GM12878 (cell line): ENCODE measurements at regions not wholly inside any gene's neighbourhood (a gene's known extent, or its start where the extent isn't known, plus 50 kb on each side); places are given as distances from the start of the nearest gene placed in this dataset.

ENCODE experiments used
- ATAC-seq: fragments of 200-7000 bp; cut with Tn5 transposase; 3 replicates; pipeline ENCODE4 v1.9.1; 2020; ENCODE audit warnings: mild to moderate bottlenecking, moderate library complexity
- BruUV-seq: library from RNA; stranded (reverse); fragments of 400-500 nt; replicated peaks from 2 replicates; lab custom pipeline; 2021; lab: Mats Ljungman, UMichigan
- CTCF ChIA-PET: fragments of 300-600 bp; sonication (Branson Sonifier 250); formaldehyde crosslinking; extraction: SDS; loops from one replicate; lab custom pipeline; 2021; ENCODE audit warnings: inconsistent platforms; lab: Yijun Ruan, JAX
- POLR2A ChIA-PET: fragments of 350-600 bp; formaldehyde crosslinking; extraction: SDS; loops from one replicate; lab custom pipeline; 2021; ENCODE audit warnings: inconsistent platforms; lab: Charles Lee
- RAD21 ChIA-PET: fragments of 300-600 bp; sonication (Branson Sonifier 250); formaldehyde crosslinking; loops from one replicate; lab custom pipeline; 2023; ENCODE audit warnings: antibody characterized with exemption; ENCODE audit not compliant: unreplicated experiment; lab: Charles Lee
- SMC1A ChIA-PET: fragments of 300-600 bp; sonication (Branson Sonifier 250); formaldehyde crosslinking; loops from one replicate; lab custom pipeline; 2023; ENCODE audit not compliant: unreplicated experiment, uncharacterized antibody; lab: Charles Lee
- DNase-seq: peaks from one replicate; pipeline ENCODE4 v3.0.0-alpha.2; 2011; ENCODE audit warnings: low read depth, low spot score
- FAIRE-seq: peaks from 3 replicates; lab custom pipeline; 2011; peaks lifted over from hg19 to GRCh38; lab: Jason Lieb, UNC
- H2AFZ ChIP-seq: 2 replicates; pipeline ENCODE4 v1.6.0; 2011; ENCODE audit warnings: low read depth, low read length, control low read depth; ENCODE audit not compliant: control insufficient read depth
- H3K27ac ChIP-seq: 2 replicates; pipeline ENCODE4 v1.5.1; 2011; ENCODE audit warnings: control low read depth; ENCODE audit not compliant: control insufficient read depth, insufficient read depth
- H3K27me3 ChIP-seq, 2 experiments: replicated peaks in 1 of 2; 2 replicates each; pipeline versions ENCODE4 v1.6.0 to v1.6.1; 2011; ENCODE audit warnings: low read length in 1 of 2; ENCODE audit not compliant: control insufficient read depth in 2 of 2, insufficient read depth in 2 of 2
- H3K36me3 ChIP-seq, 2 experiments: 2 replicates each; pipeline ENCODE4 v1.5.1; 2011; ENCODE audit warnings: low read length in 1 of 2; ENCODE audit not compliant: control insufficient read depth in 2 of 2, insufficient read depth in 2 of 2
- H3K4me1 ChIP-seq: 2 replicates; pipeline ENCODE4 v1.6.1; 2011; ENCODE audit warnings: mild to moderate bottlenecking, low read length, moderate library complexity, mixed read lengths; ENCODE audit not compliant: control insufficient read depth, insufficient read depth
- H3K4me2 ChIP-seq: 2 replicates; pipeline ENCODE4 v1.6.0; 2011; ENCODE audit warnings: control low read depth; ENCODE audit not compliant: control insufficient read depth, insufficient read depth
- H3K4me3 ChIP-seq: fragments of 200-600 bp; sonication (generic); 2 replicates; pipeline ENCODE4 v1.5.1; 2016
- H3K79me2 ChIP-seq: 2 replicates; pipeline ENCODE4 v1.6.0; 2011; ENCODE audit warnings: low read length; ENCODE audit not compliant: control insufficient read depth, insufficient read depth
- H3K9ac ChIP-seq: 2 replicates; pipeline ENCODE4 v1.8.0; 2011; ENCODE audit warnings: low read length, control low read depth, mixed read lengths; ENCODE audit not compliant: control insufficient read depth, insufficient read depth
- H3K9me3 ChIP-seq: replicated peaks from 3 replicates; pipeline ENCODE4 v1.5.1; 2011; ENCODE audit warnings: mild to moderate bottlenecking, low read length; ENCODE audit not compliant: control insufficient read depth, insufficient read depth
- H4K20me1 ChIP-seq: 2 replicates; pipeline ENCODE4 v1.6.0; 2011; ENCODE audit not compliant: control insufficient read depth, insufficient read depth
- ASH2L ChIP-seq: fragments of 300-600, 200-600 bp; sonication (generic); IDR thresholded peaks from 2 replicates; pipeline ENCODE4 v1.6.1; 2017; ENCODE audit warnings: low read depth, mild to moderate bottlenecking, borderline replicate concordance
- BACH1 ChIP-seq: fragments of 450-650 bp; IDR thresholded peaks from 2 replicates; pipeline ENCODE4 v1.6.1; 2017; ENCODE audit warnings: mild to moderate bottlenecking, borderline replicate concordance
- BCL11A ChIP-seq: IDR thresholded peaks from 2 replicates; pipeline ENCODE4 v1.6.1; 2011; ENCODE audit warnings: low read depth, low read length
- CBX5 ChIP-seq: sonication (generic); IDR thresholded peaks from 2 replicates; pipeline ENCODE4 v1.6.1; 2016; ENCODE audit warnings: low read depth, moderate library complexity, mild to moderate bottlenecking, inconsistent platforms
- HDAC2 ChIP-seq: fragments of 200-600 bp; sonication (generic); IDR thresholded peaks from 2 replicates; pipeline ENCODE4 v1.6.1; 2017
- KAT2A ChIP-seq: conservative IDR thresholded peaks from 2 replicates; pipeline ENCODE4 v1.6.1; 2011; ENCODE audit warnings: low read depth, low read length; ENCODE audit not compliant: control insufficient read depth
- MEF2A ChIP-seq: IDR thresholded peaks from 2 replicates; pipeline ENCODE4 v1.6.1; 2011; ENCODE audit warnings: low read depth, mild to moderate bottlenecking, low read length, moderate library complexity; ENCODE audit not compliant: insufficient read depth
- MTA2 ChIP-seq: fragments of 450-650 bp; IDR thresholded peaks from 2 replicates; pipeline ENCODE4 v1.6.1; 2016; ENCODE audit warnings: low read depth, mild to moderate bottlenecking, moderate library complexity
- MYC ChIP-seq: IDR thresholded peaks from 2 replicates; pipeline ENCODE4 v1.6.1; 2011; ENCODE audit warnings: mild to moderate bottlenecking, low read length, moderate library complexity, inconsistent platforms; ENCODE audit not compliant: insufficient read depth, insufficient replicate concordance, insufficient read length, severe bottlenecking
- POLR2AphosphoS5 ChIP-seq: IDR thresholded peaks from 2 replicates; pipeline ENCODE4 v1.6.1; 2011; ENCODE audit warnings: mild to moderate bottlenecking, low read length, inconsistent platforms
- POU2F2 ChIP-seq: IDR thresholded peaks from 3 replicates; pipeline ENCODE4 v1.6.1; 2011; ENCODE audit warnings: low read depth, mild to moderate bottlenecking, low read length, borderline replicate concordance
- SIX5 ChIP-seq: IDR thresholded peaks from 2 replicates; pipeline ENCODE4 v1.6.1; 2011; ENCODE audit warnings: mild to moderate bottlenecking, low read depth, low read length, moderate library complexity; ENCODE audit not compliant: severe bottlenecking
- SREBF2 ChIP-seq: IDR thresholded peaks from 2 replicates; pipeline ENCODE4 v1.6.1; 2012; ENCODE audit warnings: mild to moderate bottlenecking, low read length
- WGBS: methylation state at CpG from one replicate; pipeline ENCODE4 v1.1.6; 2016; ENCODE audit warnings: low lambda C conversion rate; ENCODE audit not compliant: insufficient replicate concordance, insufficient coverage; ENCODE audit errors: missing lambda C conversion rate; 5-methylcytosine and 5-hydroxymethylcytosine counted together
- in situ Hi-C: fragments of 300-500 bp; cut with MboI; formaldehyde crosslinking; loops from 9 replicates; pipeline ENCODE4 v1.14.3; 2018; ENCODE audit warnings: mixed read lengths
- intact Hi-C: fragments of 100-400 bp; cut with micrococcal nuclease; formaldehyde crosslinking; loops from one replicate; pipeline ENCODE4 v1.14.2; 2022; ENCODE audit not compliant: unreplicated experiment
- TF ChIP-seq, protein P1 (sequence below): fragments of 450-650 bp; conservative IDR thresholded peaks from 2 replicates; pipeline ENCODE4 v1.6.1; 2017; ENCODE audit warnings: mild to moderate bottlenecking, moderate library complexity
- TF ChIP-seq, protein P2 (sequence below): fragments of 450-650 bp; IDR thresholded peaks from 2 replicates; pipeline ENCODE4 v1.6.1; 2014; ENCODE audit warnings: mild to moderate bottlenecking
- TF ChIP-seq, protein P3 (sequence below): fragments of 450-650 bp; IDR thresholded peaks from 2 replicates; pipeline ENCODE4 v1.6.1; 2017; ENCODE audit warnings: mild to moderate bottlenecking, moderate library complexity
- TF ChIP-seq, protein P4 (sequence below): fragments of 450-650 bp; IDR thresholded peaks from 2 replicates; pipeline ENCODE4 v1.6.1; 2018; ENCODE audit warnings: borderline replicate concordance, mild to moderate bottlenecking; ENCODE audit not compliant: partially characterized antibody

DNA sequence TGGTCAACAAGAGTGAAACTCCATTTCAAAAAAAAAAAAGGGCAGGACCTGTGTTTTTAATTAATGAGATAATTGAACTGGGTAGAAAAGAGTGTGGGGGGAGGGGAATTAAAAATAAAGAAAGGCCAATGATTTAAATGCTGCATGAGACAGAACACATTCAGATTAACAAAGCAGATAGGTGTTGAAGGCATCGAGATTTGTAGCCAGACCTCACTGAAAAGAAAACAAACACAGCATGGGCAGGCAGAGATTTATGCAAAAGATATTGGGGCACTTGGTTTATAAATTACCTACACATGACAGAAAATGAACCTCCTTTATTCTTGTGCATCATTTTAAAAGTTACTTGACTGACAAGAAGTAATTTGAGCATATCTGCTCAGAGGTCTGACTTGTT lies 354.0 kb upstream of the API5 start:
- in situ Hi-C loops (no loop called here), intact Hi-C loops (no loop called here)
- H3K27ac ChIP-seq, result no peak overlapping the region
- ChIA-PET POLR2A (no interaction called here), SMC1A (no interaction called here), RAD21 (no interaction called here), CTCF (no interaction called here)
- H3K4me2 ChIP-seq, result no peak overlapping the region
- no peak overlapping the region for H3K9ac ChIP-seq
- H4K20me1 ChIP-seq, result no peaks in the 10 kb centered on the region
- FAIRE-seq, result no peak
- H3K79me2 ChIP-seq, result no peaks in the 10 kb centered on the region
- DNase-seq, result no peak
- no peaks in the 10 kb centered on the region for H3K36me3 ChIP-seq
- 0% methylated on average over 1 of the region's 1 CpG for WGBS
- BruUV-seq, result no TSS peak
- H2AFZ ChIP-seq, result no peak overlapping the region
- no peak for ATAC-seq
- H3K4me1 ChIP-seq, result no peaks in the 10 kb centered on the region
- TF ChIP-seq SIX5, result no peak
- no peak for TF ChIP-seq KAT2A
- TF ChIP-seq, protein P1, sequence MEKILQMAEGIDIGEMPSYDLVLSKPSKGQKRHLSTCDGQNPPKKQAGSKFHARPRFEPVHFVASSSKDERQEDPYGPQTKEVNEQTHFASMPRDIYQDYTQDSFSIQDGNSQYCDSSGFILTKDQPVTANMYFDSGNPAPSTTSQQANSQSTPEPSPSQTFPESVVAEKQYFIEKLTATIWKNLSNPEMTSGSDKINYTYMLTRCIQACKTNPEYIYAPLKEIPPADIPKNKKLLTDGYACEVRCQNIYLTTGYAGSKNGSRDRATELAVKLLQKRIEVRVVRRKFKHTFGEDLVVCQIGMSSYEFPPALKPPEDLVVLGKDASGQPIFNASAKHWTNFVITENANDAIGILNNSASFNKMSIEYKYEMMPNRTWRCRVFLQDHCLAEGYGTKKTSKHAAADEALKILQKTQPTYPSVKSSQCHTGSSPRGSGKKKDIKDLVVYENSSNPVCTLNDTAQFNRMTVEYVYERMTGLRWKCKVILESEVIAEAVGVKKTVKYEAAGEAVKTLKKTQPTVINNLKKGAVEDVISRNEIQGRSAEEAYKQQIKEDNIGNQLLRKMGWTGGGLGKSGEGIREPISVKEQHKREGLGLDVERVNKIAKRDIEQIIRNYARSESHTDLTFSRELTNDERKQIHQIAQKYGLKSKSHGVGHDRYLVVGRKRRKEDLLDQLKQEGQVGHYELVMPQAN, result no peak
- TF ChIP-seq MTA2, result no peak
- TF ChIP-seq HDAC2, result no peak
- no peak for TF ChIP-seq ASH2L
- no peak for TF ChIP-seq BCL11A
- TF ChIP-seq MEF2A, result no peak
- TF ChIP-seq SREBF2, result no peak
- no peak for TF ChIP-seq CBX5
- TF ChIP-seq, protein P2, sequence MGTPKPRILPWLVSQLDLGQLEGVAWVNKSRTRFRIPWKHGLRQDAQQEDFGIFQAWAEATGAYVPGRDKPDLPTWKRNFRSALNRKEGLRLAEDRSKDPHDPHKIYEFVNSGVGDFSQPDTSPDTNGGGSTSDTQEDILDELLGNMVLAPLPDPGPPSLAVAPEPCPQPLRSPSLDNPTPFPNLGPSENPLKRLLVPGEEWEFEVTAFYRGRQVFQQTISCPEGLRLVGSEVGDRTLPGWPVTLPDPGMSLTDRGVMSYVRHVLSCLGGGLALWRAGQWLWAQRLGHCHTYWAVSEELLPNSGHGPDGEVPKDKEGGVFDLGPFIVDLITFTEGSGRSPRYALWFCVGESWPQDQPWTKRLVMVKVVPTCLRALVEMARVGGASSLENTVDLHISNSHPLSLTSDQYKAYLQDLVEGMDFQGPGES, result no peak
- no peak for TF ChIP-seq MYC
- TF ChIP-seq, protein P3, sequence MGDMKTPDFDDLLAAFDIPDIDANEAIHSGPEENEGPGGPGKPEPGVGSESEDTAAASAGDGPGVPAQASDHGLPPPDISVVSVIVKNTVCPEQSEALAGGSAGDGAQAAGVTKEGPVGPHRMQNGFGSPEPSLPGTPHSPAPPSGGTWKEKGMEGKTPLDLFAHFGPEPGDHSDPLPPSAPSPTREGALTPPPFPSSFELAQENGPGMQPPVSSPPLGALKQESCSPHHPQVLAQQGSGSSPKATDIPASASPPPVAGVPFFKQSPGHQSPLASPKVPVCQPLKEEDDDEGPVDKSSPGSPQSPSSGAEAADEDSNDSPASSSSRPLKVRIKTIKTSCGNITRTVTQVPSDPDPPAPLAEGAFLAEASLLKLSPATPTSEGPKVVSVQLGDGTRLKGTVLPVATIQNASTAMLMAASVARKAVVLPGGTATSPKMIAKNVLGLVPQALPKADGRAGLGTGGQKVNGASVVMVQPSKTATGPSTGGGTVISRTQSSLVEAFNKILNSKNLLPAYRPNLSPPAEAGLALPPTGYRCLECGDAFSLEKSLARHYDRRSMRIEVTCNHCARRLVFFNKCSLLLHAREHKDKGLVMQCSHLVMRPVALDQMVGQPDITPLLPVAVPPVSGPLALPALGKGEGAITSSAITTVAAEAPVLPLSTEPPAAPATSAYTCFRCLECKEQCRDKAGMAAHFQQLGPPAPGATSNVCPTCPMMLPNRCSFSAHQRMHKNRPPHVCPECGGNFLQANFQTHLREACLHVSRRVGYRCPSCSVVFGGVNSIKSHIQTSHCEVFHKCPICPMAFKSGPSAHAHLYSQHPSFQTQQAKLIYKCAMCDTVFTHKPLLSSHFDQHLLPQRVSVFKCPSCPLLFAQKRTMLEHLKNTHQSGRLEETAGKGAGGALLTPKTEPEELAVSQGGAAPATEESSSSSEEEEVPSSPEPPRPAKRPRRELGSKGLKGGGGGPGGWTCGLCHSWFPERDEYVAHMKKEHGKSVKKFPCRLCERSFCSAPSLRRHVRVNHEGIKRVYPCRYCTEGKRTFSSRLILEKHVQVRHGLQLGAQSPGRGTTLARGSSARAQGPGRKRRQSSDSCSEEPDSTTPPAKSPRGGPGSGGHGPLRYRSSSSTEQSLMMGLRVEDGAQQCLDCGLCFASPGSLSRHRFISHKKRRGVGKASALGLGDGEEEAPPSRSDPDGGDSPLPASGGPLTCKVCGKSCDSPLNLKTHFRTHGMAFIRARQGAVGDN, result no peak
- no peak for TF ChIP-seq POU2F2
- TF ChIP-seq, protein P4, sequence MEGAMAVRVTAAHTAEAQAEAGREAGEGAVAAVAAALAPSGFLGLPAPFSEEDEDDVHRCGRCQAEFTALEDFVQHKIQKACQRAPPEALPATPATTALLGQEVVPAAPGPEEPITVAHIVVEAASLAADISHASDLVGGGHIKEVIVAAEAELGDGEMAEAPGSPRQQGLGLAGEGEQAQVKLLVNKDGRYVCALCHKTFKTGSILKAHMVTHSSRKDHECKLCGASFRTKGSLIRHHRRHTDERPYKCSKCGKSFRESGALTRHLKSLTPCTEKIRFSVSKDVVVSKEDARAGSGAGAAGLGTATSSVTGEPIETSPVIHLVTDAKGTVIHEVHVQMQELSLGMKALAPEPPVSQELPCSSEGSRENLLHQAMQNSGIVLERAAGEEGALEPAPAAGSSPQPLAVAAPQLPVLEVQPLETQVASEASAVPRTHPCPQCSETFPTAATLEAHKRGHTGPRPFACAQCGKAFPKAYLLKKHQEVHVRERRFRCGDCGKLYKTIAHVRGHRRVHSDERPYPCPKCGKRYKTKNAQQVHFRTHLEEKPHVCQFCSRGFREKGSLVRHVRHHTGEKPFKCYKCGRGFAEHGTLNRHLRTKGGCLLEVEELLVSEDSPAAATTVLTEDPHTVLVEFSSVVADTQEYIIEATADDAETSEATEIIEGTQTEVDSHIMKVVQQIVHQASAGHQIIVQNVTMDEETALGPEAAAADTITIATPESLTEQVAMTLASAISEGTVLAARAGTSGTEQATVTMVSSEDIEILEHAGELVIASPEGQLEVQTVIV, result no peak
- no peak for TF ChIP-seq BACH1
- TF ChIP-seq POLR2AphosphoS5, result no peak
- no peaks in the 10 kb centered on the region for H3K9me3 ChIP-seq
- H3K4me3 ChIP-seq, result no peak overlapping the region
- no peaks in the 10 kb centered on the region for H3K27me3 ChIP-seq
